Left colon (tissue), 2 donors: ENCODE measurements at regions not wholly inside any gene's neighbourhood (a gene's known extent, or its start where the extent isn't known, plus 50 kb on each side); places are given as distances from the start of the nearest gene placed in this dataset.

ENCODE experiments used
- ATAC-seq: fragments of 200-7000 bp; cut with Tn5 transposase; one replicate; pipeline ENCODE4 v1.9.1; 2020; ENCODE audit warnings: mild to moderate bottlenecking, moderate library complexity
- DNase-seq, 2 donors: peaks; one replicate each; pipeline ENCODE4 v3.0.0-alpha.2; 2020
- intact Hi-C, 2 donors: fragments of 100-400 bp; cut with DNase I in 1 of 2; cut with micrococcal nuclease in 1 of 2; formaldehyde crosslinking; loops; one replicate each; pipeline versions ENCODE4 v1.11.2 to v1.14.0; 2022; cut with DNase I, micrococcal nuclease
- donor health status: DM: no; HTN: no; CAD: no.
- donor health status: DM: yes; HTN: yes; CAD: no.

- DNase-seq = no peak
- intact Hi-C loops = no loop called here
- ATAC-seq = no peak
Measured at GRCh38 chr5:3077684-3078083, 326.2 kb upstream of the IRX2 start.

- ATAC-seq (no peak), DNase-seq (no peak)
- intact Hi-C loops = no loop called here
Measured at GRCh38 chr5:3075309-3075708, 323.8 kb upstream of the IRX2 start.

DNA sequence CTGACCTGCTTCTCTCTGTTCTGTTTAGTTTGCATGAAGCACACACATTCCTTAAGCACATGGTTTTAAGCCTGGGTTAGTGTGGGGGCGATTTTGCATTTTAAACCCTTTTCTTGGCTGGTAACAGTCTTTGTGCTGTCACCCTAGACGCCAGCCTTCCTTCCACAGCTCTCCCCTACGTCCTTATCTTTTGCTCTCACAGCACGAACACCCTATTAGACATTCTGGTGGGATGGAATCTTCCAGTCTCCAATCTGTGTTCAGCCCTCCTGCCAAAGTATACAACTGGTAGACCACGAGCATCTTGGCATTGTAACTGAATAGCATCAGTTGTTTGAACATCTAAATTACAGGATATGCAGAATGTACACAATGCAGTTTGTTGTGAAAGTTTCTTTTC, 316.9 kb upstream of the IRX2 start:
- intact Hi-C loops = no loop called here
- ATAC-seq (no peak), DNase-seq (no peak)

- DNase-seq (no peak), ATAC-seq (no peak)
- intact Hi-C loops = no loop called here
Measured at GRCh38 chr5:3060283-3060682, 308.8 kb upstream of the IRX2 start.

DNA sequence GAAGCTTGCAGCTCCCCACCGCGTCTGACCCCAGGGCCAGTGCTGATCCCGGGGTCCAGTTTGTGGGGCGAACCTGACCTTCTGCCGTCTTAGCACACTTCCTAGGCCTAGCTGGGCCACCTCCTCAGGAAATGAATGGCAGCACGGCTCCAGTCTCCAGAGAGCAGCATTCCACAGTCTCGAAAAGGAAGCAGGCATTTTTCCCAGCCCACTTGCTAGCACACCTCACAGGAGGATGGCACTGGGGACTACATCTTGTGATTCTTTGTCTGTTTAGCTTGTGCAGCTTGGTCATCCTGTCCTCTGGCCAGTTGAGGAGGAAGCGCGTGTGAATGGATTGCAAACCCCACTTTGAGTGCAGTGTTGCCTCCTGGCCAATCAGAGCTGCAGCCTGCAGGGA, 308.0 kb upstream of the IRX2 start:
- no peak for ATAC-seq
- DNase-seq = no peak
- intact Hi-C loops = no loop called here

GRCh38 chr5:3058942-3059341, 307.5 kb upstream of the IRX2 start:
- intact Hi-C loops = no loop called here
- ATAC-seq (no peak), DNase-seq (no peak)

- no peak for ATAC-seq
- no peak for DNase-seq
- intact Hi-C loops = no loop called here
Measured at GRCh38 chr5:3056866-3057265, 305.4 kb upstream of the IRX2 start.

DNA sequence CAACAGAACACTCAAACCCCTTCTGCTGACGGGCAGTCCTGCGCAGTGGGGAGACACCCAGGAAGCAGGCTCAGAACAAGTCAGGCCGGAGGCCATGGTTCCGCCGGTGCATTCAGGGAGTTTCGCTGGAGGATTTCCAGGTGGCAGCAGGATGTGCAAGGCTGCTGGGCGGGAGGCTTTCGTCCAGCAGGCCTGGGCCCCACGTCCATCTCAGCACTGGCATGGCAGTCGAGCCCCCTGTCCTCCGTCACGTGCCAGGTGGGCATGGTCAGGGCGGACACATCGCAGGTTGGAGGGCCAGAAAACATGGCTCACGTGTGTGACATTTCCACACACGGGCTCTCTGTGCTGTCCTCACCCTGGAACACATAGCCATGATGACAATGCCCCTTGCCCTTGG, 299.9 kb upstream of the IRX2 start:
- intact Hi-C loops = no loop called here
- ATAC-seq (no peak), DNase-seq (no peak)

DNA sequence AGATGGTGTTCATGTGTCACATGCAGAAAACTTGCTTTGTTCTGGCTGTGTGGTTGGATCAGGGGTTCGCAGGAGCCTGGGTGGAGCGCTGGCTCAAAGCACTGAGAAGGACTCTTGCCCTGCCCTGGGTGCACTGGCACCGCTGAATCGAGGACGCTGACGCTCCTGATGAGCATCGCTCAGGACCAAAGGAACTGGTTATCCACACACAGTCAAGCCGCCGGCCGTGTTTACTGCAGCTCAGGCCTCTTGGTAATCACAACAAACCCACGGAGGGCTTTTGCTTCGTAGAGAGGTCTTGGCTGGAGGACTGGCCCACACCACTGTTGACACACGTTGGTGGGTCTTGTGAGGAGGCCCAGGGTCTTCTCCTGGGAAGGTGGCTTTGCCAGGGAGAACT, 299.4 kb upstream of the IRX2 start:
- no peak for ATAC-seq
- intact Hi-C loops = no loop called here
- DNase-seq = no peak

- intact Hi-C loops = no loop called here
- DNase-seq (no peak), ATAC-seq (no peak)
Measured at GRCh38 chr5:3049261-3049660, 297.8 kb upstream of the IRX2 start.

DNA sequence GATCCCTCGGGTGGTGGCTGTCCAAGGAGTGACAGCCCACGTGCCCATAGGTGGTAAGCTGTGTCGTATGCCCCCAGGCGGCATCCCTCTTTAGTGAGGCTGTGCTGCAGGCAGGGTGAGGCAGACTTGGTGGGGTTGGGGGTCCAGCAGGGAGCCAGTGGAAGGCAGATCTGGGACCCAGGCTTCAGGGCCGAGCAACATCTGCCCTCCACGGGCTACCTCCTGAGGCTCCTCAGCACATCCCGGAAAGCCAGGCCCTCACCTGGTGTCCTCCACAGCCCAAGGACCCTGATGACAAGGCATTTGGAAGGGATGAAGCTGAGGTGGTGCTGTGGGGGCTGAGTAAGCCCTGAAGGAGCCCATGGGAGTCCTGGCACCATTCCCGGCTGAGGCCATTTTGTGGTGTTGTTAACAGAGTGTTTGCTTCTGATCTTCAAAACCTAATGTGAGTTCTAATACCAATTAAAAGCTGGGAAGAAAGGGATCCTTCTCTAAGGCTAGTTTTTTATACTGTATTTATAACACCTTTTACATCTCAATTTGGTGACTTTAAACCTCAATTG, 295.8 kb upstream of the IRX2 start:
- ATAC-seq = no peak

DNA sequence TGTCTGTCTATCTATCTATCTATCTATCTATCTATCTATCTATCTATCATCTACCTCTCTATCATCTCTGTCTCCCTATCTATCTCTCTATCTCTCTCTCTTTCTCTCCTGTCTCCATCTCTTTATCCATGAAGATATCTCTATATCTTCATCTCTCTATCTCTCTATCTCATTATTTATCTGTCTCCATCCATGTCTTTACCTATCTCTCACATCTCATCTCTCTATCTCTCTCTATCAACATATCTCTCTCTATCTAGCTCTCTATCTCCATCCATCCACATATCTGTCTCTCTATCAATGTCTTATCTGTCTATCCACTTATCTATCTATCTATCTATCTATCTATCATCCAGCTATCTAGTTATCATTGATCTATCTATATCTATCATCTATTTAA, 292.1 kb upstream of the IRX2 start:
- intact Hi-C loops = no loop called here
- ATAC-seq (no peak), DNase-seq (no peak)

More for the DNA sequence above, 295.8 kb upstream of the IRX2 start:
- intact Hi-C loops = no loop called here
- DNase-seq = no peak

- intact Hi-C loops = no loop called here
- no peak for ATAC-seq
- no peak for DNase-seq
Measured at GRCh38 chr5:3041001-3041400, 289.5 kb upstream of the IRX2 start.

DNA sequence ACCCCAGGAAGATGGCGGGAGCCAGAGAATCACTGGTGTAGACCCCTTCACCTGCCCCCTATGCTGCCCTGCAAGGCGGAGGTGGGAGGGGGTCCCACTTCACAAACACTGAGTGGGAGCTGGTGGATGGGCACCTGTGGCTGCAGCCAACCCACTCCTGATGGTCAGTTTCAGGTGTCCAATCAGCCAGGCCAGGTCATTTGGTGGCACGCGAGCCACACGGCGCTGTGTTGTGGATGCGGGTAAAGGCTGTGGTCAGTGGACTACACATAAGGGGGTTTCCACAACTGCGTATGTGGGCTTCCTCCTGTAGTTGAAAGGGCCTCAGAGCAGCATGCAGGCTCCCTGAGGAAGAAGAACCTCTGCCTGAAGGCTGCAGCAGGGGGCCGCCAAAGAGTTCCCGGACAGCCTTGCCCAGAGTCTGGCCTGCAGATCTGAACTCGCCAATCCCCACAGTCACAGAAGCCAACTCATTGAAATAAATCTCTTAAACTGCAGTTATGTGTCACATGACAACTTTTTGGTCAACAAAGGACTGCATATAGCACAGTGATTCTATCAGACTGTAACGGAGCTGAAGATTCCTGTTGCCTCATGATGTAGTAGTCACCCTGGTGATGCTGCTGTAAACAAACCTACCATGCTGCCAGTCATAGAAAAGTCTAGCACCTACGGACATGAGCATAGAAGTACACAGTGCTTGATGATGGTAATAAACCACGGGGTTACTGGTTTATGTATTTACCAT, 284.7 kb upstream of the IRX2 start:
- intact Hi-C loops = no loop called here
- ATAC-seq = no peak

GRCh38 chr5:3035452-3035851, 284.0 kb upstream of the IRX2 start:
- DNase-seq (no peak), ATAC-seq (no peak)
- intact Hi-C loops = no loop called here

More for the DNA sequence above, 284.7 kb upstream of the IRX2 start:
- DNase-seq = no peak

DNA sequence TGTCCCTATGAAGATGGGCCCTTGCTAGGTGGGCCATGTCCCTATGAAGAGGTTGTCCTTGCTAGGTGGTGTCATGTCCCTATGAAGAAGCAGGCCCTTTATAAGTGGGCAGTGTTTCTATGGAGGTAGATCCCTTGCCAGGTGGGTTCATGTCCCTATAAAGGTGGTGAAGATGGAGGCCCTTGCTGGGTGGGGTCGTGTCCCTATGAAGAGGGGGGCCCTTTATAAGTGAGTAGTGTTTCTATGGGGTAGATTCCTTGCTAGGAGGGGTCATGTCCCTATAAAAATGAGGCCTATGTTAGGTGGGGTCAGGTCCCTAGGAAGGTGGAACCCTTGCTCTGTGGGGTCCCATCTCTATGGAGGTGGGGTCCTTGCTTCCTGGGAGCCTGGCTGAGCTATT, 283.4 kb upstream of the IRX2 start:
- ATAC-seq (no peak), DNase-seq (no peak)
- intact Hi-C loops = no loop called here

DNA sequence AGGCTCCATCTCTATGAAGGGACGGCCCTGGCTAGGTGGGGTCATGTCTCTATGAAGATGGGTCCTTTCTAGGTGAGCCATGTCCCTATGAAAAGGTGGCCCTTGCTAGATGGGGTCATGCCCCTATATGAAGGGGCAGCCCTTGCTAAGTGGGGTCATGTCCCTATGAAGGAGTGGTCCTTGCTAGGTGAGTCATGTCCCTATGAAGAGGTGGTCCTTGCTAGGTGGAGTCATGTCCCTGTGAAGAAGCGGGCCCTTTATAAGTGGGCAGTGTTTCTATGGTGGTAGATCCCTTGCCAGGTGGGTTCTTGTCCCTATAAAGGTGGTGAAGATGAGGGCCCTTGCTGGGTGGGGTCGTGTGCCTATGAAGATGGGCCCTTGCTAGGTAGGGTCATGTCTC, 283.0 kb upstream of the IRX2 start:
- no peak for DNase-seq
- ATAC-seq = no peak

DNA sequence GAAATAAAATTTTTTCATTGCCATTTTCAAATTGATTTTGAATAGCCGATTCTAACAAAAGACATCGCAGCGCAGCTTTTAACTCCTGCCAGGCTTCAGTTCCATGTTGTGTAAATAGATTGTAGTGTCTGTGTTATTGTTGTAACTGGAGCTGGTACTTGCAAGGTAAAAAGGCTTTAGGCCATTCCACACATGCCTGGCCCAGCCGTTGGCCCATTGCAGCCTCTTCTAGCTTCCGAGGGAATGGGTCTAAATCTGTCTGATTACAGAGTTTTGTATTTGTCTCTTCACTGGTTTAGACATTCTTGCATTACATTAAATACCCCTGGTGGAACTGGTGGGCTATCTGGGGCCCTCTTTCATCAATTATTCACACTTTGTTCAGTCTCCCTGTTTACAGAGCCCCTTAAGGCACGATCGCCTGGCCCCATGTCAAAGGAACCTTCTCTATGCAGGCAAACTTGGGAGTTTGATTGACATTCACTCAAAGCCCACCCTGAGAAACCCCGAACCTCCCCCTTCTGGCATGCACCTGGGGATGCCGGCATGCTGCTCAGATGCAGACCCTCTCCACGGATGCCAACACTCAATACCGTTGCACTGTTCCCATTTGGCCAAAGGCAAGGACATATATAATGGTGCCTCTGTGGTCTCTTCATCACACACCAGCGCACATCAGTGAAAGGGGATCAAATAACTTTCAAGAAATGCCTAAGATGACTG, 281.7 kb upstream of the IRX2 start:
- DNase-seq (no peak), ATAC-seq (no peak)
- intact Hi-C loops = no loop called here

More for the DNA sequence above, 283.0 kb upstream of the IRX2 start:
- intact Hi-C loops = no loop called here

- intact Hi-C loops = no loop called here
- ATAC-seq = no peak
- DNase-seq = no peak
Measured at GRCh38 chr5:3032513-3032912, 281.0 kb upstream of the IRX2 start.

DNA sequence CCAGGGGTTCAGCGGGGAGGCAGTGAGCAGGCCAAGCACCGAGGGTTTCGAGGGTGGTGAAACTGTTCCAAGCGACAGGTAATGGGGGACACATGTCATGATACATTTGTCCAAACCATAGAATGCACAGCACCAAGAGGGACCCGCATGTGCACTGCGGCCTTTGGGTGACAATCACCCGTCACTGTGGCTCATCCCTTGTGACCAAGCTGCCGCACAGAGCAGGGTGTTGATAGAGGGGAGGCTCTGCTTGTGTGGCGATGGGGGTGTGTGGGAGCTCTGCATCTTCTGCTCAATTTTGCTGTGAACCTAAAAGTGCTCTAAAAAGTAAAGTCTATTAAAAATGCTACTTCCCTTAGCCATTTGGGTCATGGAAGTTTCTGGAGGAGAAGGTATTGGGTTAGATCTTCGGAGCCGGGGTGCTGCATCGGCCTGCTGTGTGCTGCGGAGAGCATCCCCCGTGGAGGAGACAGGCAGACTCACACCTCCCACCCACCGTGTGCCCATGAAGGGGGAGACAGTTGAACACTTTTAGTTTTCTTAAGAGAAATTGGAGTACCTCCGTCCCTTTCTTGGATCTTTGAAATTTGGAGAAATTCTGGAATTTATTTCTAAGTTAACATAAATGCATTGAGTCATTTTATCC, 280.4 kb upstream of the IRX2 start:
- ATAC-seq = no peak
- intact Hi-C loops = no loop called here
- no peak for DNase-seq
